ENCODE measurements at regions not wholly inside any gene's neighbourhood (a gene's known extent, or its start where the extent isn't known, plus 50 kb on each side); places are given as distances from the start of the nearest gene placed in this dataset.

DNA sequence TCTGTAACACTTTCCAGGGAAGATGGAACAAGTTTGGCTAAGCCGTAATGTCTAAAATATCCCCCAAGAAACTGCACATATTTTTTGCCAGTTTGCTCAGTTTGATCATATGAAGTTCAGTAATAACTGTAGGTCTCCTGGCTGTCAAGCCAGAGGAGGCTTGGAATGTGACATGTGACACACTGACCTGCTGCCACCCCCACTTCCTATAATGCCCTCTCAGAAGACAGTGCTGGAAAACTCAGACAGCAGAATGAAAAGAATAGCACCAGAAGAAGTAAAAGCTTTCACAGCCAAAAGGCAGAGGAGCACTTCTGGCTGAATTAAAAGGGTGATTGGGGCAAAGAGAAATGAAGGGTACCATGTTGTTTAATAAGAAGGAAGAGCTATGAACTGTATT lies 67.4 kb upstream of the UBAC2 start:
- Histone ChIP-seq H3K36me3 (replicated peaks; ENCODE audit: low read depth, low read length) (no peaks in the 10 kb centered on the region), H3K4me2 (ENCODE audit: low read length) (no peak overlapping the region), H2AFZ (ENCODE audit: low read depth, low read length) (no peak overlapping the region), H3K79me2 (ENCODE audit: low read length) (no peaks in the 10 kb centered on the region), H3K9ac (ENCODE audit: low read length) (no peak overlapping the region), H3K27me3 (ENCODE audit: low read depth, low read length) (0 out of 2 replicates have a peak, but pooled peaks cover 6% of the 10 kb centered on the region), H3K27ac (ENCODE audit: low read length) (no peak overlapping the region), H4K20me1 (ENCODE audit: insufficient read depth, low read length) (no peaks in the 10 kb centered on the region), H3K9me3 (ENCODE audit: insufficient read depth, low read length) (no peaks in the 10 kb centered on the region), H3K4me1 (ENCODE audit: low read length) (no peaks in the 10 kb centered on the region), H3K4me3 (ENCODE audit: low read length) (no peak overlapping the region)
- TF ChIP-seq, protein P1, sequence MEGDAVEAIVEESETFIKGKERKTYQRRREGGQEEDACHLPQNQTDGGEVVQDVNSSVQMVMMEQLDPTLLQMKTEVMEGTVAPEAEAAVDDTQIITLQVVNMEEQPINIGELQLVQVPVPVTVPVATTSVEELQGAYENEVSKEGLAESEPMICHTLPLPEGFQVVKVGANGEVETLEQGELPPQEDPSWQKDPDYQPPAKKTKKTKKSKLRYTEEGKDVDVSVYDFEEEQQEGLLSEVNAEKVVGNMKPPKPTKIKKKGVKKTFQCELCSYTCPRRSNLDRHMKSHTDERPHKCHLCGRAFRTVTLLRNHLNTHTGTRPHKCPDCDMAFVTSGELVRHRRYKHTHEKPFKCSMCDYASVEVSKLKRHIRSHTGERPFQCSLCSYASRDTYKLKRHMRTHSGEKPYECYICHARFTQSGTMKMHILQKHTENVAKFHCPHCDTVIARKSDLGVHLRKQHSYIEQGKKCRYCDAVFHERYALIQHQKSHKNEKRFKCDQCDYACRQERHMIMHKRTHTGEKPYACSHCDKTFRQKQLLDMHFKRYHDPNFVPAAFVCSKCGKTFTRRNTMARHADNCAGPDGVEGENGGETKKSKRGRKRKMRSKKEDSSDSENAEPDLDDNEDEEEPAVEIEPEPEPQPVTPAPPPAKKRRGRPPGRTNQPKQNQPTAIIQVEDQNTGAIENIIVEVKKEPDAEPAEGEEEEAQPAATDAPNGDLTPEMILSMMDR (IDR thresholded peaks at IDR 0.05; ENCODE audit: low read depth, low read length): no peak
- no peak for TF ChIP-seq EZH2phosphoT487 (IDR thresholded peaks at IDR 0.05; ENCODE audit: low read depth)

DNA sequence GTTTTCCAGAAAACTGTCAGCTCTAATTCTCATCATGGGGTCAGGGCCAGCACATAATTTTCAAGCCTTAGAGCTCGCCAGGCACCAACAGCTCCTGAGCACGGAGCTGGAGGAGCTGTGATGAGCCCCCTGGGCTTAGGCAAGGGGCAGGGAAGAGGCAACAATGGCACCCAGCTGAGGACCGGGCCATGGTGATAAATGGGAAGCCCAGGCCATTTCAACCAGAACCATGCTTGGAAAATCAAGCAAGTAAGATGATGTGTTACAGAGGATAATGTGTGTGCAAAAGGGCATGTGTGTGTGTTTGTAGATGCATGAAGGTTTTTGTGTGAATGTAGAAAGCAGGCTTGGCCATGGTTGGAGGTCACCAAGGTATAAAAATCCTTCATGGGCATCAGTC lies 66.8 kb upstream of the UBAC2 start:
- Histone ChIP-seq H4K20me1 (ENCODE audit: insufficient read depth, low read length) (no peaks in the 10 kb centered on the region), H3K9ac (ENCODE audit: low read length) (no peak overlapping the region), H3K4me3 (ENCODE audit: low read length) (no peak overlapping the region), H3K4me1 (ENCODE audit: low read length) (no peaks in the 10 kb centered on the region), H3K27ac (ENCODE audit: low read length) (no peak overlapping the region), H3K27me3 (ENCODE audit: low read depth, low read length) (0 out of 2 replicates have a peak, but pooled peaks cover 6% of the 10 kb centered on the region), H3K79me2 (ENCODE audit: low read length) (no peaks in the 10 kb centered on the region), H3K9me3 (ENCODE audit: insufficient read depth, low read length) (no peaks in the 10 kb centered on the region), H3K36me3 (replicated peaks; ENCODE audit: low read depth, low read length) (no peaks in the 10 kb centered on the region), H3K4me2 (ENCODE audit: low read length) (no peak overlapping the region), H2AFZ (ENCODE audit: low read depth, low read length) (no peak overlapping the region)
- TF ChIP-seq EZH2phosphoT487 (IDR thresholded peaks at IDR 0.05; ENCODE audit: low read depth): no peak
- TF ChIP-seq, protein P1 (IDR thresholded peaks at IDR 0.05; ENCODE audit: low read depth, low read length): no peak

- Histone ChIP-seq H3K4me2 (ENCODE audit: low read length) (no peak overlapping the region), H3K27me3 (ENCODE audit: low read depth, low read length) (0 out of 2 replicates have a peak, but pooled peaks cover 6% of the 10 kb centered on the region), H2AFZ (ENCODE audit: low read depth, low read length) (no peak overlapping the region), H3K4me3 (ENCODE audit: low read length) (no peak overlapping the region), H3K27ac (ENCODE audit: low read length) (no peak overlapping the region), H3K9ac (ENCODE audit: low read length) (no peak overlapping the region), H3K4me1 (ENCODE audit: low read length) (no peaks in the 10 kb centered on the region), H3K9me3 (ENCODE audit: insufficient read depth, low read length) (no peaks in the 10 kb centered on the region), H3K79me2 (ENCODE audit: low read length) (no peaks in the 10 kb centered on the region), H3K36me3 (replicated peaks; ENCODE audit: low read depth, low read length) (no peaks in the 10 kb centered on the region), H4K20me1 (ENCODE audit: insufficient read depth, low read length) (no peaks in the 10 kb centered on the region)
- TF ChIP-seq EZH2phosphoT487 (IDR thresholded peaks at IDR 0.05; ENCODE audit: low read depth): no peak
- TF ChIP-seq, protein P1 (IDR thresholded peaks at IDR 0.05; ENCODE audit: low read depth, low read length): no peak
These were observed 65.1 kb upstream of the UBAC2 start for GRCh38 chr13:99135591-99135990.

GRCh38 chr13:99136427-99136954 lies 64.2 kb upstream of the UBAC2 start:
- H3K4me3 ChIP-seq (ENCODE audit: low read length): no peak overlapping the region
- no peaks in the 10 kb centered on the region for H4K20me1 ChIP-seq (ENCODE audit: insufficient read depth, low read length)
- no peak overlapping the region for H3K27ac ChIP-seq (ENCODE audit: low read length)
- no peaks in the 10 kb centered on the region for H3K9me3 ChIP-seq (ENCODE audit: insufficient read depth, low read length)
- H3K36me3 ChIP-seq (replicated peaks; ENCODE audit: low read depth, low read length): no peaks in the 10 kb centered on the region
- no peaks in the 10 kb centered on the region for H3K79me2 ChIP-seq (ENCODE audit: low read length)
- peaks cover 10% of the 10 kb centered on the region; the same call in 1 of the 2 replicates for H3K27me3 ChIP-seq (ENCODE audit: low read depth, low read length)
- H3K4me1 ChIP-seq (ENCODE audit: low read length): no peaks in the 10 kb centered on the region
- H3K4me2 ChIP-seq (ENCODE audit: low read length): no peak overlapping the region
- TF ChIP-seq, protein P1 (IDR thresholded peaks at IDR 0.05; ENCODE audit: low read depth, low read length): no peak
- H2AFZ ChIP-seq (ENCODE audit: low read depth, low read length): no peak overlapping the region
- H3K9ac ChIP-seq (ENCODE audit: low read length): no peak overlapping the region

Data from OCI-LY3 (cell line).